Natural killer cell treated with Interleukin-12 subunit alpha and Interleukin-12 subunit beta and Interleukin-15 and Interleukin-18, amount 100 ng/mL, for 72 hours (primary cell): ENCODE measurements at regions not wholly inside any gene's neighbourhood (a gene's known extent, or its start where the extent isn't known, plus 50 kb on each side); places are given as distances from the start of the nearest gene placed in this dataset.
A peak's percentile ranks its signal among the peaks of the same experiment; 100 is the strongest.

Source experiments
- ATAC-seq, 2 donors: fragments of 150-1000 bp; cut with Tn5 transposase in 1 of 2; sonication (Bioruptor Pico), chemical (Tn5 transposase) in 1 of 2; 2 replicates each; pipeline ENCODE4 v1.10.0; 2021
- DNase-seq: peaks from one replicate; pipeline ENCODE4 v3.0.0; 2022; ENCODE audit warnings: low spot score
- H3K27ac Mint-ChIP-seq, 2 donors: 1 replicate in 1 of 2; 2 replicates in 1 of 2; pipeline ENCODE4 v1.8.0; 2022; ENCODE audit warnings: mixed read lengths in 2 of 2, mild to moderate bottlenecking in 1 of 2, moderate library complexity in 1 of 2
- H3K27me3 Mint-ChIP-seq, 2 donors: 1 replicate in 1 of 2; 2 replicates in 1 of 2; pipeline ENCODE4 v1.8.0; 2022; ENCODE audit warnings: mixed read lengths in 2 of 2
- H3K36me3 Mint-ChIP-seq: one replicate; pipeline ENCODE4 v1.8.0; 2022; ENCODE audit warnings: mixed read lengths
- H3K4me1 Mint-ChIP-seq, 2 donors: 1 replicate in 1 of 2; 2 replicates in 1 of 2; pipeline ENCODE4 v1.8.0; 2022; ENCODE audit warnings: low read depth in 2 of 2, mixed read lengths in 2 of 2, mild to moderate bottlenecking in 1 of 2
- H3K4me3 Mint-ChIP-seq: one replicate; pipeline ENCODE4 v1.8.0; 2022; ENCODE audit warnings: mixed read lengths
- H3K9me3 Mint-ChIP-seq: 2 replicates; pipeline ENCODE4 v1.8.0; 2022; ENCODE audit warnings: mixed read lengths

GRCh38 chr12:75844049-75844770, 187.4 kb downstream of the PHLDA1 start:
- Mint-ChIP-seq H3K36me3 (peaks cover 10% of the 10 kb centered on the region), H3K27ac (no peak overlapping the region), H3K4me3 (no peak overlapping the region), H3K4me1 (no peaks in the 10 kb centered on the region), H3K27me3 (peaks cover 8 to 15% of the 10 kb centered on the region in 2 donors), H3K9me3 (peaks cover 11% of the 10 kb centered on the region)
- DNase-seq, result no peak
- no peak for ATAC-seq

GRCh38 chr12:75842090-75842489, 189.5 kb downstream of the PHLDA1 start:
- Mint-ChIP-seq H3K4me1 (peaks cover 0 to 4% of the 10 kb centered on the region in 2 donors), H3K4me3 (no peak overlapping the region), H3K9me3 (peaks cover 11% of the 10 kb centered on the region), H3K36me3 (peaks cover 10% of the 10 kb centered on the region), H3K27me3 (peaks cover 8 to 15% of the 10 kb centered on the region in 2 donors), H3K27ac (peak overlapping the region in 1 of 2 donors; percentile 8)
- DNase-seq (no peak), ATAC-seq (no peak)

GRCh38 chr12:75840994-75841355, 190.6 kb downstream of the PHLDA1 start:
- Mint-ChIP-seq H3K4me1 (peaks cover 0 to 4% of the 10 kb centered on the region in 2 donors), H3K9me3 (peaks cover 6% of the 10 kb centered on the region), H3K27ac (no peak overlapping the region), H3K36me3 (peaks cover 2% of the 10 kb centered on the region), H3K4me3 (no peak overlapping the region), H3K27me3 (peaks cover 8 to 14% of the 10 kb centered on the region in 2 donors)
- no peak for DNase-seq
- no peak for ATAC-seq

- peak in 1 of 2 donors; percentile 76 for ATAC-seq
- no peak for DNase-seq
- Mint-ChIP-seq H3K27ac (no peak overlapping the region), H3K9me3 (no peaks in the 10 kb centered on the region), H3K36me3 (no peaks in the 10 kb centered on the region), H3K4me3 (no peak overlapping the region), H3K27me3 (peaks cover 3 to 12% of the 10 kb centered on the region in 2 donors), H3K4me1 (peaks cover 0 to 4% of the 10 kb centered on the region in 2 donors)
Observed at GRCh38 chr12:75838309-75838708, 193.3 kb downstream of the PHLDA1 start.

GRCh38 chr12:75837700-75838099, 193.9 kb downstream of the PHLDA1 start:
- H3K4me1 Mint-ChIP-seq, result peaks cover 0 to 4% of the 10 kb centered on the region in 2 donors

GRCh38 chr12:75836533-75836932, 195.0 kb downstream of the PHLDA1 start:
- no peaks in the 10 kb centered on the region for H3K36me3 Mint-ChIP-seq
- ATAC-seq, result no peak
- no peak for DNase-seq
- no peak overlapping the region for H3K27ac Mint-ChIP-seq
- no peaks in the 10 kb centered on the region for H3K9me3 Mint-ChIP-seq
- H3K4me3 Mint-ChIP-seq, result no peak overlapping the region
- peaks cover 6 to 8% of the 10 kb centered on the region in 2 donors for H3K27me3 Mint-ChIP-seq
- peaks cover 0 to 4% of the 10 kb centered on the region in 2 donors for H3K4me1 Mint-ChIP-seq

More at GRCh38 chr12:75837700-75838099, 193.9 kb downstream of the PHLDA1 start:
- H3K27ac Mint-ChIP-seq, result no peak overlapping the region
- H3K4me3 Mint-ChIP-seq, result no peak overlapping the region
- H3K27me3 Mint-ChIP-seq, result peaks cover 0 to 14% of the 10 kb centered on the region in 2 donors
- no peaks in the 10 kb centered on the region for H3K36me3 Mint-ChIP-seq
- DNase-seq, result no peak
- H3K9me3 Mint-ChIP-seq, result no peaks in the 10 kb centered on the region
- no peak for ATAC-seq

DNA sequence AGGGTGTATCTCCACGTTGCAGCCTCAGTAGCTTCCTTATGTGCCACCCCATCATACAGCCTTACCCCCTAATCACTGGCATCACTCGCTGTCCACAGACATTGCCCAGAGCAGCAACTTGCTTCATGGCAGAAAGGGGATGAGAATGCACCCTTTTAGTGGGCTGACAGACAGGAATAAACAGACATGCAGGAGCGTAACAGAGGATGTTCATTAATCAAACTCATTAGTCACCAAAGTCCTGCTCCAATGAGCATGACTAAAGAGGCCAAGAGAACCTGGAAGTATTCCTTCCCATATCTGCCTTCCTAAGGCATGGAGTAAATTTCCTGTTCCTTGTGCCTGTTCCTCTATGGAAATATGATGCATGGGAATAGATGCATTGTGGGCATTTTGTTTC, 197.0 kb downstream of the PHLDA1 start:
- Mint-ChIP-seq H3K9me3 (no peaks in the 10 kb centered on the region), H3K27ac (no peak overlapping the region), H3K4me3 (no peak overlapping the region), H3K4me1 (peaks cover 0 to 4% of the 10 kb centered on the region in 2 donors), H3K27me3 (peaks cover 6 to 11% of the 10 kb centered on the region in 2 donors), H3K36me3 (no peaks in the 10 kb centered on the region)
- DNase-seq (no peak), ATAC-seq (no peak)

DNA sequence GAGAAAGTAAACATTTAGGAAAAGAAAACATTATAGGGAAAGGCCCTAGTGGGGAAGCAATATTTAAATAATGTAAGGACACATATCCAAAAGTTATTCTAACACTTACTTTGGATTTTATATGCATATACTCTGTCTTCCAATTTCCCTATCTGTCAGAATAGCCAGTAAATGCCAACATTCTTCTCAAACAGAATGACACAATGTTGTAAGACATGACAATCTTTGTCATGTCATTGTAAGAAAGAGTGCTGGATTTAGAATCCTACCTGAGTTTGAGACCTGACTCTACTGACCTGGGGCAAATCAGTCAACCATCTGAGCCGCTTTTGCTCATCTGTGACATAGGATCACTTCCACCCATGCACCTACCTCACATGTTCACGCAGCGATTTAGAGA, 198.3 kb downstream of the PHLDA1 start:
- H3K27me3 Mint-ChIP-seq, result peaks cover 6 to 11% of the 10 kb centered on the region in 2 donors
- no peaks in the 10 kb centered on the region for H3K9me3 Mint-ChIP-seq
- DNase-seq, result no peak
- no peak overlapping the region for H3K27ac Mint-ChIP-seq
- H3K4me3 Mint-ChIP-seq, result no peak overlapping the region
- H3K36me3 Mint-ChIP-seq, result no peaks in the 10 kb centered on the region
- no peak for ATAC-seq
- H3K4me1 Mint-ChIP-seq, result no peaks in the 10 kb centered on the region

- ATAC-seq (no peak), DNase-seq (no peak)
- Mint-ChIP-seq H3K27ac (no peak overlapping the region), H3K27me3 (peaks cover 6 to 11% of the 10 kb centered on the region in 2 donors), H3K4me3 (no peak overlapping the region), H3K36me3 (no peaks in the 10 kb centered on the region), H3K4me1 (no peaks in the 10 kb centered on the region), H3K9me3 (no peaks in the 10 kb centered on the region)
Observed at GRCh38 chr12:75831402-75831801, 200.2 kb downstream of the PHLDA1 start.

- H3K27me3 Mint-ChIP-seq, result peaks cover 4 to 10% of the 10 kb centered on the region in 2 donors
- H3K27ac Mint-ChIP-seq, result no peak overlapping the region
- ATAC-seq (no peak), DNase-seq (no peak)
- H3K4me3 Mint-ChIP-seq, result no peak overlapping the region
- no peaks in the 10 kb centered on the region for H3K9me3 Mint-ChIP-seq
- H3K4me1 Mint-ChIP-seq, result no peaks in the 10 kb centered on the region
- no peaks in the 10 kb centered on the region for H3K36me3 Mint-ChIP-seq
Observed at GRCh38 chr12:75827061-75827460, 204.5 kb downstream of the PHLDA1 start.

- H3K4me1 Mint-ChIP-seq, result no peaks in the 10 kb centered on the region
- H3K36me3 Mint-ChIP-seq, result no peaks in the 10 kb centered on the region
- DNase-seq (no peak), ATAC-seq (no peak)
- no peak overlapping the region for H3K4me3 Mint-ChIP-seq
- H3K9me3 Mint-ChIP-seq, result no peaks in the 10 kb centered on the region
- no peak overlapping the region for H3K27ac Mint-ChIP-seq
- peaks cover 0 to 13% of the 10 kb centered on the region in 2 donors for H3K27me3 Mint-ChIP-seq
Observed at GRCh38 chr12:75825686-75826085, 205.9 kb downstream of the PHLDA1 start.

- Mint-ChIP-seq H3K9me3 (no peaks in the 10 kb centered on the region), H3K36me3 (no peaks in the 10 kb centered on the region), H3K27me3 (peaks cover 0 to 7% of the 10 kb centered on the region in 2 donors), H3K4me3 (no peak overlapping the region), H3K4me1 (peaks cover 0 to 5% of the 10 kb centered on the region in 2 donors), H3K27ac (no peak overlapping the region)
- ATAC-seq (no peak), DNase-seq (no peak)
Observed at GRCh38 chr12:75823475-75823874, 208.1 kb downstream of the PHLDA1 start.

- H3K4me3 Mint-ChIP-seq, result no peak overlapping the region
- H3K27ac Mint-ChIP-seq, result no peak overlapping the region
- H3K27me3 Mint-ChIP-seq, result peaks cover 0 to 7% of the 10 kb centered on the region in 2 donors
- H3K36me3 Mint-ChIP-seq, result no peaks in the 10 kb centered on the region
- no peaks in the 10 kb centered on the region for H3K9me3 Mint-ChIP-seq
- ATAC-seq (no peak), DNase-seq (no peak)
- H3K4me1 Mint-ChIP-seq, result peaks cover 0 to 5% of the 10 kb centered on the region in 2 donors
Observed at GRCh38 chr12:75822416-75822815, 209.2 kb downstream of the PHLDA1 start.

DNA sequence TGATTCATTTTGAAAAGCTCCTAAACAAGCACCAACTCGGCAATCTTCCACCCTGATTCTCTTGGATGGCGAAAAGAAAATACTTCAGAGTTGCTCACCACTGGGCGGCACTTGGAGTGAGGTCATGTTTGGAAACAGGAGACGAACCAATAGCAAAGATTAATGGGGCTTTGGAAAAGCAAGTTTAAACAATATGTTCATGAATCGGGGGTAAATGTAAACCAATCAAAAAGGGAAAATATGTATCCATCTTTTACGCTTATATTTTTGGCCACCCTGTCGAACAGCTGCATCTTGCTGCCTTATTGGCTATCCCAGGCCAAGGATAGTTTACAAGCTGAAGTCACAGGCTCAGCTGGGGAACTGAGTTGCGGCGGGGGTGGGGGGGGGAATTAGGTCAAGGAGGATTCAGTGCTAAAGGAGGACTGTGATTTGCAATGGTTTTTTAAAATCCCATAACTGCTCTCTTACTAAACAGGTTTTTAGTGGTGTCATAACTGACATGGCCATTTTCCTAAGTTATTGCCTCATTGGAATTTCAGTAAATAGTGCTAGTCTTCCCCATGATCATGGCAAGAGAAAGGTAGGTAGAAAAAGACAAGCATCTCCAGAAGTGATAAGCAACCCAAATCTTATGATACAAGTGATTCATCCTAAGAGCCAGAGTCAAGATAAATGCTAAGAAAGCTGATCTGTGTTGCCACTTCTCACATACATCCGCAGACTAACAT, 210.6 kb downstream of the PHLDA1 start:
- Mint-ChIP-seq H3K4me1 (peaks cover 3 to 5% of the 10 kb centered on the region in 2 donors), H3K9me3 (no peaks in the 10 kb centered on the region), H3K27me3 (peaks cover 0 to 7% of the 10 kb centered on the region in 2 donors), H3K36me3 (no peaks in the 10 kb centered on the region), H3K27ac (no peak overlapping the region), H3K4me3 (no peak overlapping the region)
- DNase-seq, result no peak
- no peak for ATAC-seq
